Activated CD4-positive, alpha-beta T cell treated with anti-CD3 and anti-CD28 coated beads, Interleukin-2, Interleukin-4, amounts not matched to agents 100 ng/mL and 50 ng/mL, durations not matched to agents 16 hours and 8 hours (primary cell): ENCODE measurements at regions not wholly inside any gene's neighbourhood (a gene's known extent, or its start where the extent isn't known, plus 50 kb on each side); places are given as distances from the start of the nearest gene placed in this dataset.

Experiments
- DNase-seq: peaks from one replicate; pipeline ENCODE4 v3.0.0-alpha.2; 2020; ENCODE audit warnings: low spot score

DNA sequence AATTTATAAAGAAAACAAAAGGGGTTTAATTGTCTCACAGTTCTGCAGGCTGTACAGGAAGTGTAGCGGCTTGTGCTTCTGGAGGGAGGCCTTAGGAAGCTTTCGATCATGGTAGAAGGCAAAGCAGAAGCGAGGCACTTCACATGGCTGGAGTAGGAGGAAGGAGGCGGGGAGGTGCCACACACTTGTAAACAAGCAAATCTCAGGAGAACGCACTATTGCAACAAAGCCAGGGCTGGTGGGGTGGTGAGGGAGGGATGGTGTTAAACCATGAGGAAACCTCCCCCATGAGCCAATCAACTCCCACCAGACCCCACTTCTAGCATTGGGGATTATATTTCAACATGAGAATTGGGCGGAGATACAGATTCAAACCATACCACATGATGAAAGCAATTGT lies 1116.3 kb downstream of the FAT4 start:
- no peak for DNase-seq

DNA sequence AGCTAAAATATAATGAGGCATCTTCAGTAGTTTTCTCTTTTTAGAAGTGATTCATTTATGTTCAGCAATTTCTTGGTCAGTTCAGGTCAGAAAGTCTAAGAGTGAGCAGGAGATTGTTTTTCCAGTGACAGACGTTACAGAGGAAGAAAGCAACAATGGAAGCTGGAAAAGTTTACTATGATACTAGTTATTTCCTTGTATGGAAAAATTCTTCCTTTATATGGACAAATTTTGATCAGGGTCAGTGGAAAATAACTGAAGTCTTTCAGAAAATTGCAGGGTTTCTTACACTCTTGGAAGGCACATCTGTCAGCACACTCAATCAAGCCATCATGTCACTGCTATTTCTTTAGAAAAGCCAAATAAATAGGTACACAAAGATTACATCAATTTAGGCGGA lies 1120.7 kb downstream of the FAT4 start:
- DNase-seq = no peak

DNA sequence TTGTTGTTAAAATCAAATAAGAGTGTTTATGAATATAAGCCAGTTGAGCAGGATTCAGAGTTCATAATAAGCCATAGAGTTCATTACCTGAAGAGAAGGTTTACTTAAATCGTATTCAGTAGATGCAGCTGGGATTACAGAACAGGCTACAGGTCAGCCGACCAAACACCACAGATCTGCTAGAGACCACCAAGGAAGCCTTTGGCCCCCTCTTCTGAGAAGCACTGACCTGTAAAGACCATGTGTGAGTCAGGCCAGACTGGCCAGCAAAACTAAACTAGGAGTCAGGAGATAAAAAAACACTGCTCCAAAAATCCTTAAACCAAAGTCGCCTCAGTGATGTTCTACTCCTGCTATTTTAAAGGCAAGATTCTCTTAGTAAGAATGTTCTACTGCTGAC lies 1125.5 kb downstream of the FAT4 start:
- DNase-seq = no peak

DNA sequence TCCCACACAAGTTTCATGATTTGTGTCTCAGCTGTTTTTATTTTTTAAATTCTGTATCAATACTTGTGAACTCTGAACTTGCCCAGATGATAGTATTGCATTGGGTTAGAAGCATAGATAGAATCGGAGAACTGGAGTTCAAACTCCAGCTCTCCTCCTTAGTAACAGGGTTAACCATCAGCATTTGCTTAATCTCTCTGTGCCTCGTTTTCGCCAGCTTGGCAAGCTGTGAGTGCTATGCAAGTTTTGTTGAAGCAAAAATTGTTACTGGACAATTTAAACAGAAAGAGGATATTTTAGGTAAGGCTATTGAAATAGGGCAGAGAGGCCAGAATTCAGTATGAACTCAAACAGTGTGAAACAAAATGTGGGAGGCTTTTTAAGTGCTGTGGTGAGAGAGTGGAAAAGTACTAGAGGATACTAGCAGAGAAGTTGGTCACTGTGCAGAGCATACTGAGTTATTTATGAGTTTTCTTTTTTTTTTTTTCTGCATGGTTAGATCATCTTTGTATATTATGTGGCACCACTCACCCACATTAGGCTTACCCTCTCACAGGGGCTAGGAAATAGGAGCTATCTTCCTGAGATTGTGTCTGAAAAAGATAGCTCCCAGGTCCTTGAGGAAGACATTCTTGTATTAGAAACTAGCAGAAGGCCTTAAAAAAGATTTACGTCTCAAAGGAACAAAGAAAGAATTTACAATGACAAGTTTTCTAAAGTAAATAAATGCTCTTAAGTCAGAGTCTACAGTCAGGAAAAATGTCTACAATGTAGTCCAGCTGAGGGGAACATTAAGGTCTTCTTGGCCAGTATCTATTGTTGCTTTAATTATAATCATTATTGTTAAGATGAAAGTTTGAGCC lies 1126.6 kb downstream of the FAT4 start:
- DNase-seq = no peak

DNA sequence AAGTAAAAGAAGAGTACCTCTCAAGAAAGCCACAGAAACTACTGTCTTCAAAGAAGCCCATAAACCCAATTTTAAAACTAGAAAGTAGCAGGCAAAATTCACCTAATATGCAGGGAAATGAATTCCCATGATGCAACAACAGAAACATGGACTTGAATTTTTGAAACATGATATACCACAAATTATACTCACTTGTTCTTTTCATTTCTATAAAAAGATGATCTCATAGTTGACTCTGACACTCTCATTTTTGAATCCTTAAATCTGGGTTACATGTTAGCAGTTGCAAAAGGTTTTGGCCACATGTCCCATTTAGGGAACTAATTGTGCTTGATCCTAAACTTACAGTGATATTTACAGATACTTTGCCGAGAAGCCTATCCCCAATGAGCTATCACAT lies 1130.8 kb downstream of the FAT4 start:
- no peak for DNase-seq

DNA sequence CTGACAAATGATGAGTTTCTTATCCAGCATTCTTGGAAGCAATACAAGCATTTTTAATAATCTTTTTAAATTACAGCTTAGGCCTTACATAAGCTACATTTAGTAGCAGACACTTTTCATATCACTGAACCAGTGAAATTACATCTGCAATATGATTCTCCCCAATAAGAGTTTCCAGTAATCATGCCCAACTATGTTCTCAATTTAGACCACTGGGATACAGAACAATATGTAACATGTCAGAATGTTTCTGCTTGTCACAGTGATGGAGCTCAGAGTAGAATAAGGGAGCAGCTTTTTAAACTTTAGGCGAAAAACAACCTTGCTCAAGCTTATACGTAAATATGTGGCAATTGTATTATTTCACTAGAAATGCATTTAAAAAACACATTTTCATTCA lies 1132.2 kb downstream of the FAT4 start:
- DNase-seq = no peak

DNA sequence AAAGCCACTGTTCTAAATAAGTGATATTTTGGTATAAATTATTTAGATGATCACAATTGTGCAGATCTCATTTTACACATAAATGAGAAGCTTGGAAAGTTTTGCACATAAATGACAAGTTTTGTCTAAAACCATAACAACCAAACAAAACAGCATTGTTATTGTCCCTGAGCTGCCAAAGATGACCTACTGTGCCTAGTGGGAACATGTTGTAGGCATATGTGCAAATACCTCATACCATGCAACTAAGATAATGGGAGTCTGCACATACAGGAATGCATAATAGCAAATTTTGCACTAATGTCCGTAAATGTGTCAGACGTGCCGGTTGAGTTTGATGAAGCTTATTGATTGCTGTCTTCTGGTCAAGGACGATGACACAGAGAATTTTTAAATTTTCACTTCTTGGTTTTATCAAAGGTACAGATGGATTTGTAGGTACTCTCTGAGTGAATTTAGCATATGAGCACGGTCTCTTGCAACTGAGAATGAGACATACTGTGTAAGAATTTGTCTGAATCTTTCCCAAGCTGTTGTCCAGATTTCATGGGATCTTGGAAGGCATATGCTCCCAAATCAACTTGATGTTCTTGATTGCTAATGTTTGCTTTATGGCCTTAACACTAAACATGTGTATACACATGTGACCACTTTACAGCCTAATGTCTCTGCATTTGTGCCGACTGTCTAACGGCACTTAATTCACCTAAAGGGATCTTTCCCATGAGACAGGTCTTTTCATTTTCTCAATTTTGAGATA lies 1133.5 kb downstream of the FAT4 start:
- no peak for DNase-seq

DNA sequence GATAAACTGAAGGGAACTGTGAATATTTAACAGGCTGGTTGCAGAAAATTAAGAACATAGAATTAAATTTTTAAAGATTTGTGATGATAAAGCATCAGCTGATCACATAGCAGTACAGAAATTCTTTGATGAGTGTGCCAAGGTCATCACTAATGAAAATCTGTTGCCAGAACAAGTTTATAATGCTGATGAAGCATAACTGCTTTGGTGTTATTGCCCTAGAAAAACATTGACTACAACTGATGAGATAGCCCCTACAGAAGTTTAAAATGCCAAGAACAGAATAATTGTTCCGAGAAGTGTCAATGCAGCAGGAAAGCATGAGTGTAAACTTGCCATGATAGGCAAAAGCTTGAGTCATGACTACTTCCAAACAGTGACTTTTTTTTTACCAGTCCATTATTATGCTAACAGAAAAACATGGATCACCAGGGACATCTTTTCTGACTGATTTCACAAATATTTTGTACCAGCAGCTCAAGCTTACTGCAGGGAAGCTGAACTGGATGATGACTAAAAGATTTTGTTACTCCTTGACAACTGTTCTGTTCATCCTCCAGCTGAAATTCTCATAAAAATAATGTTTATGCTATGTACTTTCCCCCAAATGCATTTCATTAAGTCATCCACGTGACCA lies 1136.6 kb downstream of the FAT4 start:
- DNase-seq = no peak

DNA sequence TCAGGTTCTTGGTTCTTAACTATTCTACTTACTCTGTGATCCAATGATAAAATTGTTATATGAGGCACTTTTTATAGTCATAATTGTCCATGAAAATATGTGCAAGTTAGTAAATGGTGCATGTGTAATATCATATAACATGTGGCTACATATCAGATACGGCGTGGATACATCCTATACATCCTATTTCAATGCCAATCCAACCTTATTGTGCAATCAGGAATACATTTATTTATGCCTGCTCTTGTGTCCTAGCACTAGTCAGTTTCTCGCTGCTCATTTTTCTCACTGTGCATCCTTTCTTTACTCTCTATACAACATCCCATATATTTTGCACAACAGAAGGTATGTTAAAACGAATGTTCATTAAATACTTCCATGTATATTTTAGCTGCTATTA lies 1141.1 kb downstream of the FAT4 start:
- DNase-seq = no peak

DNA sequence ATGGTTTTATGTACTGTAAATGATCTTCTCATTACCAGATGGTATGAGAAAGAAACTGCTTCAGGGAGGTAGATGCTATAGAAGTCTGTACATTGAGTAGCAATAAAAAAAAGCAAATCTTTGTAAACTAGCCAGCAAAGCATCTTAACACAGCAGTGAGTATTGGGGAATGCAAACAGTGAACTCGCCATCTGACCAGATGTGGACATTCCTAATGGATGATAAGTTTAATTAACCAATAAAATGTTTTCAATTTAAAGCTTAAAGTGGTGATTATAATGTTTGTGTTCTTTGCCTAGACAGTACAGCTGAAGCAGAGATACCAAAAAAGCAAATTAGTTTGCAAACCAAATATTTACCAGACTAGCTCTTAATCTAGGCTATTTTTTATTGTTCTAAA lies 1144.2 kb downstream of the FAT4 start:
- DNase-seq = no peak

DNA sequence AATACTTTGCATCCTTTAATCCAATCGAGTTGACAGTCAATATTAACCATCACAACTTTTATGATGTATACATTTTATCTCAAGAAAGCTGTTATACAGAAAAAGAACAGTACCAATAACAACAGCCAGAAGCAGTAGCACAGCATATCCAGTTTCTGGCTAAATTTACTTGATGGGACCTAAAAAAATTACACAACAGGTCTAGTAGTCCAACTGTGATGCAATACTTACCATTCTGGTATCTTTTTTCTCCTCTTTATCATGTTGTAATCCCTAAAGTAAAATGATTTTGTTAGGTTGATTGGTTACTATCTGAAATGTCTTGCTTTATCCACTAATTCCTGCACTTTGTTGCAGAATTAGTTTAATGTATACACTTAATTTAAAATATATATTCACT lies 1150.6 kb downstream of the FAT4 start:
- no peak for DNase-seq

DNA sequence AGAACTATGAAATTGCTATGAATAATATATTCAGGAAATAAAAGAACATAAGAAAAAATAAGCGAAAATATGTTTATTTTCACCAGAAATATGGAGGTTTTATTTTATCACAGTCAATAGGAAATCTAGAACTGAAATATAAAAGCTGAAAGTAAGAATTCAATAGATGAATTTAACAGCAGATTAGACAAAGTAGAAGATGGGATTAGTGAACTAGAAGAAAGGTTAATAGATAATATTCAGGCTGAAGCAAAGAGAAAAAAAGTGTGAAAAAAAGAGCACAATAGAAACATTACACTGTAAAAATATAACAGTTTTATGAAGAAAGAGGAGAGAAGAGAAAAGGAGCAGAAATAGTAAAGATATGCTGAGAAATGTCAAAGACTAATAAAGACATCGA lies 1152.1 kb downstream of the FAT4 start:
- no peak for DNase-seq

DNA sequence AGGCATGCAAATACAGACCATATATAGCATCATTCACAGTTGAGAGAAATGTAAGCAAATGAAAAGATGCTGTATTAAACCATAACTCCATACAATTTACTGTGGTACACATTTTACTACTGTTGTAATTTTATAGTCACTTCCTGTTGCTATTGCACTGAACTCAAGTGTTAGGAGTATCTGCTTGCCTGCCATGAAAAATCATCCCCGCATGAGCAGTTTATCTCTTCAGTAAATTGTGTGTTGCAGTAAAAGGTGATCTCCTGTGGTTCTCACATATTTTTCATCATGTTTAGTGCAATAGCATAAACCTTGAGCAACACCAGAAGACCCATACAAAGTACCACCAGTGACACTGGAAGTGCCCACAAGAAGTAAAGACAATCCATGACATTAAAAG lies 1153.4 kb downstream of the FAT4 start:
- no peak for DNase-seq

DNA sequence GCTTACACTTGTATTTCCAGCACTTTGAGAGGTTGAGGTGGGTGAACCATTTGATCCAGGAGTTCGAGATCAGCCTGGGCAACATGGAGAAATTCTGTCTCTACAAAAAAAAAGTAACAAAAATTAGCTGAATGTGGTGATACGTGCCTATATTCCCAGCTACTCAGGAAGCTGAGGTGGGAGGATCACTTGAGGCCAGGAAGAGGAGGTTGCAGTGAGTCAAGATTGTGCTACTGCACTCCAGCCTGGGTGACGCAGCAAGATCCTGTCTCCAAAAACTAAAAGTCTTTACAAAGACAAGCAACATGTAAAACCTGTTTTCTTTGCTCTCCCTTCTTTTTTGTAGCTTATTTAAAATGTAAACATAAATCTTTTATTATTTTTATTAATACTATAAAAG lies 1156.1 kb downstream of the FAT4 start:
- DNase-seq = no peak

DNA sequence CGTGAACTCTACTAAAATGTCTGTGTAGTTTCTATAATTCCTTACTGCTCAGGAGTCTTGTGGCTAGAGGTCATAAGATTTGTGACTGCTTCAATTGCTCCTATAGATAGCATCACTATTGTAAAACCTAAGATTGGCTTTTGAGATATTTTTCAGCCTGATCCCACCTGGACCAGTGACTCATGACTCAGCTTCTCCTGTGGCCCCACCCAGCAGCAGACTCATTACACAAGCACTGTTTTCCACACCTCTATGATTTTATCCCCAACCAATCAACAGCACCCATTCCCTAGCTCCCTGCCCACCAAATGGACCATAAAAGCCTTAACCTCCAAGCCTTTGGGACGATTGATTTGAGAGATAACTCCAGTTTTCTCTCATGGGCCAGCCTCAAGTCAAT lies 1157.0 kb upstream of the INTU start:
- DNase-seq = no peak

DNA sequence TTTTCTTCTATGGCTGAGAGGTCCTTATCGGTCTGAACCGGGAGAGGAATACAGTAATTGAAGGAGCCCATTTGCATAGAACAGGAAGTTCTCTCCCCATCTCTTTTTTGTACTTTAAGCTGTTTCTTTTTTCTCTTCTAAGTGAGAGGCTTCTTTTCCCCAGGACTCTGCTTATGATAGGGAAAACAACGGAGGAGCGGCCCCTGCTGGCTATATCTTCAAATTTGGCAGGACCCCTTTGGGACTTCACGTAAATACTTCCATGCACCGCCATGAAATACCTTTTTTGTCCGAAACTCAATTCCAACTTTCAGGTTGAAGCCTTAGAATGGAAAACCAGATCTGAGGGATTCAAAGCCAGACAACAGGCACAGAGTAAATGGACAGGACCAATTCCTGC lies 1153.0 kb upstream of the INTU start:
- DNase-seq = no peak

DNA sequence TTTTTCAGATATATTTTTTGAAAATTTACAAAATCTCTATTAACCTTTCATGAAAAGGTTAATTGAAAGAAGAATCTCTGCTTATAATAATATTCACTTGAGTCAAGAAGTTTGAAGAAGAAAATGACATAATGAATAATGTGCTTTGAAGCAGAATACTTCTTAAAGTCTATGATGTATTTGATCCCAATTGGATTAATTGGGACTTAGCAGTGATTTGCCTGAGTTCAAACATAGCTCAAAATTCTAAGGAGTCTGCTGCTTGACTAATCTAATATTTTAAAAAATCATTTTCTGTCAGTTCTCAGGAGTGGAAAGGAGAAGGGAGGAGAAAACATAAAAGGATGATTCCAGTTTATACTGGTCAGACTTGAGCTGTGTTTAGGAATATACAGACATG lies 1150.4 kb upstream of the INTU start:
- no peak for DNase-seq

DNA sequence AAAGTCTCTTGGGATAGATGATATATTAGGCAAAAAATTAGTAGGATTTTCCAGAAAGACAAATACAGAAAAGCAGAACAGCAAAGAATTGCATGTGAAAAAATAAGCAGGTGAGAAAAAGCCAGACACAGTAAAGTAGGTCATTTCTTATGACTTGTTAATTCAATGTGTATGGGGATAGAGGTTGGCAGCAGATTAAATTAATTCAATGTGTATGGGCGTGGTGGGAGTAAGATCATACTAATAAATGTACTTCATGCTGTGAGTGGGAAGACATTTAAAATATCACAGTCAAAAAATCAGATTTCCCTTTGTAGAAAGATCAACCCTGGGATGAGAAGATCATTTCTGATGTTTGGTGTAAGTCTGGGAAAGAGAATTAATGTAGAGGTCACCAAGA lies 1146.4 kb upstream of the INTU start:
- DNase-seq = no peak

DNA sequence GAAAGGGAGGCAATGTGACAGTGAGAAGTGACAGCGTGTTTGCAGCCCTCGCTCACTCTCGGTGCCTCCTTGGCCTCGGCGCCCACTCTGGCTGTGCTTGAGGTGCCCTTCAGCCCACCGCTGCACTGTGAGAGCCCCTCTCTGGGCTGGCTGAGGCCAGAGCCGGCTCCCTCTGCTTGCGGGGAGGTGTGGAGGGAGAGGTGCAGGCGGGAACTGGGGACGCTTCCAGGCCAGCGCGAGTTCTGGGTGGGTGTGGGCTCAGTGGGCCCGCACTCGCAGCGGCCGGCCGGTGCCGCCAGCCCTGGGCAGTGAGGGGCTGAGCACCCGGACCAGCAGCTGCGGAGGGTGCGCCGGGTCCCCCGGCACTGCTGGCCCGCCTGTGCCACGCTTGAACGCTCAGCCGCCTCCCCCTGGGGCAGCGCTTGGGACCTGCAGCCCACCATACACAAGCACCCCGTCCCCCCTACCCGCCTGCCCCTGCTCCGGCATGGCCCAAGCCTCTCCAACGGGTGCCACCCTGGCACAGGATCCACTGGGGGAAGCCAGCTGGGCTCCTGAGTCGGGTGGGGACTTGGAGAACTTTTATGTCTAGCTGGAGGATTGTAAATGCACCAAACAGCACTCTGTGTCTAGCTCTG lies 1142.8 kb upstream of the INTU start:
- no peak for DNase-seq

DNA sequence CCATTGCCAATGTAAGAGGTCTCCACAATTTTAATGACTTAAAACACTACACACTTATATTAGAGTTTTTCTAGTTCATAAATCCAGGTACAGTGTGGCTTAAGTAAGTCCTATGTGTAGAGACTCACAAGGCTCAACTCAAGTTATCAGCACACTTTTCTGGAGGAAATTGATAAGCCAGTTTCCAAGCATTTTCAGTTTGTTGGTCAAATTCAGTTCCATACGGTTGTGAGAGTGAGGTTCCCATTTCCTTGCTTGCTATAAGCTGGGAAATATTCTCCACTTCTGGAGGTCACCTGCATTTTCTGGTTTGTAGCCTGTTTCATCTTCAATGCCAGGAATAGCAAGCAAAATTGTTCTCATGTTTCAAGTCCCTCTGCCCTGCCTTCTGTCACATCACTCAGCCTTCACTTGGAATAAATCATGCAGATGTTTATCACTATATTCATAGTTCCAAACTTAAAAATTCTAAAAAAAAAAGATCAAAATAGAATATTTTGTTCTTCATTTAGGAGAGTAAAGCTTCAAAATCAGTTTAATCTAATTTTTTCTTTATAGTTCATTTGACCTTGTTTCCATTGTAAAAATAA lies 1137.5 kb upstream of the INTU start:
- DNase-seq = no peak

DNA sequence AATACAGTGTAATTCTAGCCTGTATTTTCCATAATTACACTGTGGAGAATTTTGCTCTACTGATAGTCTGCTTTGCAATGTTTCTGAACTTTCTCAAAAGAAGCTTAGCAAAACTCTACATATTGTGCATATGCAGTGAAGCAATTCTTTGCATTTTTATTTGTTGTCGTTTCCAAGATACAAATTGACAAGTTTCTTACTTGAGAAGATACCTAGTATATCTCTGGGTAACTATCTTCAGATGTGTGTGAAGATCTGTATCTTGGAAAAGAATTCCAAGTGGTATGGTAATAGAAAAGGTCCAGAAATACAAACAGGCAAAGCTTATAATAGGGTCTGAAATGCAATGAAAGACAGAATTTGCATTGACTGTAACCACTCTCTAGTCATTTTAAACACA lies 1119.8 kb upstream of the INTU start:
- no peak for DNase-seq

DNA sequence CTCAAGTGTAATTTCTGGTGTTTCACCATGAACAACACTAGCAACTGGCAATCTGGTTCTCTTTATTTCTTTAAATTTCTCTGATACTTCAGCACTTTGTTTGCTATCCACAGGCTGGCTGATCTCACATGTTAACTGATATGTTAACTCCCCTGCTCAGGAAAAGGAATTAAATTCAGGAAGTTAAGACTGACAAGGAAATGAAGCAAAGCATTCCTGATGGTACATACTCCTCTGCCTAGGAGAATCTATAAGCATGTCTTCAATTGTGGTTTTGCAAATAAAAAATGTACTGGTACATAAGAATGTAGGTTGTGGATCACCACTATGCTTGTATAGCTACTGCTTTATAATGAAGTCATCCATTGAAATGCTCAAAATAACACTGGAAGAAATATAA lies 1119.2 kb upstream of the INTU start:
- DNase-seq = no peak
